ENCODE measurements at regions not wholly inside any gene's neighbourhood (a gene's known extent, or its start where the extent isn't known, plus 50 kb on each side); places are given as distances from the start of the nearest gene placed in this dataset.

- TF ChIP-seq PRDM4 (CRISPR knock-in tag; IDR thresholded peaks at IDR 0.05; ENCODE audit: borderline replicate concordance) (no peak), ARID2 (CRISPR knock-in tag; IDR thresholded peaks at IDR 0.05; ENCODE audit: borderline replicate concordance) (no peak), ATRX (CRISPR knock-in tag; IDR thresholded peaks at IDR 0.05; ENCODE audit: borderline replicate concordance) (no peak), ZNF142 (CRISPR knock-in tag; IDR thresholded peaks at IDR 0.05) (no peak), ZNF563 (CRISPR knock-in tag; IDR thresholded peaks at IDR 0.05) (no peak), ZNF230 (CRISPR knock-in tag; IDR thresholded peaks at IDR 0.05) (no peak), ZNF234 (CRISPR knock-in tag; conservative IDR thresholded peaks at IDR 0.05) (no peak), ZBTB40 (IDR thresholded peaks at IDR 0.05) (no peak), ZBTB40 (CRISPR knock-in tag; IDR thresholded peaks at IDR 0.05) (no peak), ZNF770 (CRISPR knock-in tag; IDR thresholded peaks at IDR 0.05) (no peak)
Observed at GRCh38 chr5:88643315-88643714, 239.7 kb downstream of the MEF2C start (continued).
